SK-N-SH (cell line): ENCODE measurements at regions not wholly inside any gene's neighbourhood (a gene's known extent, or its start where the extent isn't known, plus 50 kb on each side); places are given as distances from the start of the nearest gene placed in this dataset.

ENCODE experiments used
- CTCF ChIA-PET: fragments of 300-600, 350-600 bp; formaldehyde crosslinking; extraction: SDS; loops from one replicate; lab custom pipeline; 2021; lab: Yijun Ruan, JAX
- POLR2A ChIA-PET: fragments of 350-600 bp; sonication (Branson Sonifier 250); formaldehyde crosslinking; extraction: SDS; loops from one replicate; lab custom pipeline; 2020; ENCODE audit warnings: antibody characterized with exemption, inconsistent platforms; lab: Yijun Ruan, JAX
- DNase-seq: peaks from one replicate; pipeline ENCODE4 v3.0.0; 2012
- H2AFZ ChIP-seq: fragments of 200-600 bp; sonication (generic); 2 replicates; pipeline ENCODE4 v1.8.1; 2016; ENCODE audit warnings: antibody characterized with exemption, mild to moderate bottlenecking, low read depth
- H3F3A ChIP-seq: fragments of 200-600 bp; sonication (generic); replicated peaks from 2 replicates; pipeline ENCODE3; 2016; ENCODE audit warnings: antibody characterized with exemption, mild to moderate bottlenecking; ENCODE audit not compliant: insufficient read depth
- H3K27ac ChIP-seq, 2 experiments: fragments of 200-500 bp in 1 of 2; fragments of 200-600 bp in 1 of 2; sonication (Bioruptor generic) in 1 of 2; sonication (generic), shearing (Covaris generic) in 1 of 2; 2 replicates each; pipeline versions ENCODE4 v1.5.1 to v1.6.1; 2014 to 2016; ENCODE audit warnings: low read depth in 2 of 2, inconsistent platforms in 1 of 2, low read length in 1 of 2, mild to moderate bottlenecking in 1 of 2, mixed read lengths in 1 of 2
- H3K27me3 ChIP-seq: fragments of 200-600 bp; sonication (generic), shearing (Covaris generic); 2 replicates; pipeline ENCODE4 v1.6.1; 2016; ENCODE audit warnings: mixed run types; ENCODE audit not compliant: insufficient read depth
- H3K36me3 ChIP-seq, 2 experiments: fragments of 200-500 bp in 1 of 2; fragments of 200-600 bp in 1 of 2; sonication (Bioruptor generic) in 1 of 2; sonication (generic) in 1 of 2; replicated peaks in 1 of 2; 2 replicates each; pipeline versions ENCODE3 to v1.5.1; 2014 to 2016; ENCODE audit warnings: low read length in 1 of 2, mild to moderate bottlenecking in 1 of 2; ENCODE audit not compliant: insufficient read depth in 2 of 2, control insufficient read depth in 1 of 2
- H3K4me1 ChIP-seq, 2 experiments: fragments of 200-500 bp in 1 of 2; fragments of 200-600 bp in 1 of 2; sonication (Bioruptor generic) in 1 of 2; sonication (generic), shearing (Covaris generic) in 1 of 2; 2 replicates each; pipeline versions ENCODE4 v1.5.1 to v1.6.1; 2014 to 2016; ENCODE audit warnings: low read depth in 1 of 2, low read length in 1 of 2, mixed run types in 1 of 2; ENCODE audit not compliant: insufficient read depth in 2 of 2, control insufficient read depth in 1 of 2
- H3K4me2 ChIP-seq: fragments of 200-600 bp; sonication (generic), shearing (Covaris generic); 2 replicates; pipeline ENCODE4 v1.6.1; 2017; ENCODE audit warnings: mixed run types
- H3K4me3 ChIP-seq, 2 experiments: fragments of 200-500 bp in 1 of 2; fragments of 200-600 bp in 1 of 2; sonication (Bioruptor generic) in 1 of 2; sonication (generic), shearing (Covaris generic) in 1 of 2; 2 replicates each; pipeline versions ENCODE4 v1.5.1 to v1.8.1; 2014 to 2016; ENCODE audit warnings: low read depth in 2 of 2, inconsistent platforms in 1 of 2, low read length in 1 of 2, mild to moderate bottlenecking in 1 of 2, mixed read lengths in 1 of 2, moderate library complexity in 1 of 2
- H3K79me2 ChIP-seq: fragments of 200-600 bp; sonication (generic); 2 replicates; pipeline ENCODE4 v1.8.1; 2017; ENCODE audit warnings: mild to moderate bottlenecking; ENCODE audit not compliant: insufficient read depth
- H3K9ac ChIP-seq: fragments of 200-600 bp; sonication (generic); 2 replicates; pipeline ENCODE4 v1.6.1; 2017; ENCODE audit warnings: mixed run types
- H3K9me2 ChIP-seq: fragments of 200-600 bp; sonication (generic); 2 replicates; pipeline ENCODE4 v1.6.1; 2017; ENCODE audit warnings: mixed run types
- H3K9me3 ChIP-seq: fragments of 200-600 bp; sonication (generic); 2 replicates; pipeline ENCODE4 v1.6.1; 2017; ENCODE audit warnings: mixed run types, mild to moderate bottlenecking, moderate library complexity
- H4K20me1 ChIP-seq: fragments of 200-600 bp; sonication (generic); 2 replicates; pipeline ENCODE4 v1.6.1; 2017; ENCODE audit warnings: mild to moderate bottlenecking, mixed run types; ENCODE audit not compliant: insufficient read depth
- CHD2 ChIP-seq: fragments of 150-350 bp; IDR thresholded peaks from 2 replicates; pipeline ENCODE4 v1.6.1; 2018; ENCODE audit warnings: low read length; ENCODE audit not compliant: partially characterized antibody
- ELF1 ChIP-seq: IDR thresholded peaks from 2 replicates; pipeline ENCODE4 v1.4.0; 2012
- EZH2phosphoT487 ChIP-seq: fragments of 200-600 bp; sonication (generic); IDR thresholded peaks from 2 replicates; pipeline ENCODE4 v1.6.1; 2017; ENCODE audit warnings: low read depth, mixed run types, mild to moderate bottlenecking, antibody characterized with exemption, moderate library complexity, borderline replicate concordance
- FOSL2 ChIP-seq: IDR thresholded peaks from 2 replicates; pipeline ENCODE4 v1.4.0; 2012; ENCODE audit warnings: low read depth, mild to moderate bottlenecking, moderate library complexity, borderline replicate concordance
- FOXM1 ChIP-seq: IDR thresholded peaks from 2 replicates; pipeline ENCODE4 v1.4.0; 2012; ENCODE audit warnings: low read depth, mild to moderate bottlenecking
- RAD21 ChIP-seq: IDR thresholded peaks from 2 replicates; pipeline ENCODE4 v1.6.1; 2012; ENCODE audit warnings: mild to moderate bottlenecking, low read length
- RCOR1 ChIP-seq: fragments of 150-350 bp; IDR thresholded peaks from 2 replicates; pipeline ENCODE4 v1.6.1; 2017; ENCODE audit warnings: antibody characterized with exemption, low read length
- REST ChIP-seq: IDR thresholded peaks from 2 replicates; pipeline ENCODE4 v1.6.1; 2012; ENCODE audit warnings: mild to moderate bottlenecking, low read depth, low read length, moderate library complexity
- SMC3 ChIP-seq: IDR thresholded peaks from 2 replicates; pipeline ENCODE4 v1.6.1; 2012; ENCODE audit warnings: low read depth, low read length, improper control_type of control experiment
- TCF12 ChIP-seq: IDR thresholded peaks from 2 replicates; pipeline ENCODE4 v1.4.0; 2012
- TEAD4 ChIP-seq: IDR thresholded peaks from 2 replicates; pipeline ENCODE4 v1.4.0; 2012; ENCODE audit warnings: mild to moderate bottlenecking, borderline replicate concordance; ENCODE audit not compliant: insufficient read depth
- YY1 ChIP-seq: IDR thresholded peaks from 2 replicates; pipeline ENCODE4 v1.4.0; 2012; ENCODE audit warnings: low read depth, mild to moderate bottlenecking
- WGBS: methylation state at CpG from one replicate; pipeline ENCODE4 v1.1.6; 2017; ENCODE audit warnings: low lambda C conversion rate; 5-methylcytosine and 5-hydroxymethylcytosine counted together

GRCh38 chr2:239687441-239687840 lies 286.6 kb upstream of the HDAC4 start:
- H3K9me2 ChIP-seq: no peaks in the 10 kb centered on the region
- no peak overlapping the region for H2AFZ ChIP-seq
- H3K27ac ChIP-seq: no peak overlapping the region
- no peaks in the 10 kb centered on the region for H3F3A ChIP-seq
- ChIA-PET CTCF (no interaction called here), POLR2A (no interaction called here)
- H3K9ac ChIP-seq: no peak overlapping the region
- no peak for TF ChIP-seq YY1
- TF ChIP-seq ELF1: no peak
- no peak for TF ChIP-seq RAD21
- no peak for TF ChIP-seq RCOR1
- no peak for TF ChIP-seq TEAD4
- no peak for TF ChIP-seq EZH2phosphoT487
- no peak for TF ChIP-seq TCF12
- no peak for DNase-seq
- H3K27me3 ChIP-seq: no peaks in the 10 kb centered on the region
- H3K4me2 ChIP-seq: no peak overlapping the region
- no peaks in the 10 kb centered on the region for H4K20me1 ChIP-seq
- no peaks in the 10 kb centered on the region for H3K9me3 ChIP-seq
- H3K79me2 ChIP-seq: no peaks in the 10 kb centered on the region
- no peaks in the 10 kb centered on the region for H3K36me3 ChIP-seq
- H3K4me1 ChIP-seq: no peaks in the 10 kb centered on the region; a peak in 1 of 4 replicates
- 38% methylated on average over 5 of the region's 5 CpGs for WGBS
- H3K4me3 ChIP-seq: no peak overlapping the region

GRCh38 chr2:239685965-239686364 lies 285.1 kb upstream of the HDAC4 start:
- no peaks in the 10 kb centered on the region for H3F3A ChIP-seq
- no peaks in the 10 kb centered on the region for H3K27me3 ChIP-seq
- H2AFZ ChIP-seq: no peak overlapping the region
- no peaks in the 10 kb centered on the region for H3K79me2 ChIP-seq
- no peak overlapping the region for H3K4me2 ChIP-seq
- WGBS: 24% methylated on average over 3 of the region's 3 CpGs
- no peak for DNase-seq
- no peaks in the 10 kb centered on the region for H3K9me3 ChIP-seq
- H3K4me3 ChIP-seq: no peak overlapping the region
- H3K9me2 ChIP-seq: no peaks in the 10 kb centered on the region
- no peaks in the 10 kb centered on the region; a peak in 1 of 4 replicates for H3K4me1 ChIP-seq
- H3K27ac ChIP-seq: no peak overlapping the region
- H3K9ac ChIP-seq: no peak overlapping the region
- H4K20me1 ChIP-seq: no peaks in the 10 kb centered on the region
- no peak for TF ChIP-seq REST
- no peak for TF ChIP-seq FOXM1
- TF ChIP-seq SMC3: no peak
- no peak for TF ChIP-seq CHD2
- no peak for TF ChIP-seq YY1
- TF ChIP-seq FOSL2: no peak
- ChIA-PET CTCF (no interaction called here), POLR2A (no interaction called here)
- H3K36me3 ChIP-seq: no peaks in the 10 kb centered on the region
